ENCODE measurements at regions not wholly inside any gene's neighbourhood (a gene's known extent, or its start where the extent isn't known, plus 50 kb on each side); places are given as distances from the start of the nearest gene placed in this dataset.
"Not testable (repeated sequence)": the region's sequence is repeated elsewhere in the genome, so short reads cannot be mapped to it uniquely, and the experiment has no call there.

DNA sequence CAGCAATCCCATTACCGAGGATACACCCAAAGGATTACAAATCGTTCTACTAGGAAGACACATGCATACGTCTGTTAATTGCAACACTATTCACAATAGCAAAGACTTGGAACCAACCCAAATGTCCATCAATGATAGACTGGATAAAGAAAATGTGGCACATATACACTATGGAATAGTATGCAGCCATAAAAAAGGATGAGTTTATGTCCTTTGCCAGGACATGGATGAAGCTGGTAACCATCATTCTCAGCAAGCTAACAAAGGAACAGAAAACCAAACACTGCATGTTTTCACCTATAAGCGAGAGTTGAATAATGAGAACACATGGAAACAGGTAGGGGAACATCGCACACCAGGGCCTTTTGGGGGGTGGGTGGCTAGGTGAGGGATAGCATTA lies 695.2 kb upstream of the POU3F4 start:
- not testable (repeated sequence) for TF ChIP-seq POLR2A (IDR thresholded peaks at IDR 0.05; ENCODE audit: low read length); RCOR1 (IDR thresholded peaks at IDR 0.05; ENCODE audit: low read depth, low read length); EP300 (IDR thresholded peaks at IDR 0.05); HDAC2 (IDR thresholded peaks at IDR 0.05); MYC (IDR thresholded peaks at IDR 0.05; ENCODE audit: borderline replicate concordance, low read length); ZSCAN20 (CRISPR knock-in tag; IDR thresholded peaks at IDR 0.05)
- TF ChIP-seq, protein P1, sequence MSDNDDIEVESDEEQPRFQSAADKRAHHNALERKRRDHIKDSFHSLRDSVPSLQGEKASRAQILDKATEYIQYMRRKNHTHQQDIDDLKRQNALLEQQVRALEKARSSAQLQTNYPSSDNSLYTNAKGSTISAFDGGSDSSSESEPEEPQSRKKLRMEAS (IDR thresholded peaks at IDR 0.05) = not testable (repeated sequence)
- TF ChIP-seq, protein P2, sequence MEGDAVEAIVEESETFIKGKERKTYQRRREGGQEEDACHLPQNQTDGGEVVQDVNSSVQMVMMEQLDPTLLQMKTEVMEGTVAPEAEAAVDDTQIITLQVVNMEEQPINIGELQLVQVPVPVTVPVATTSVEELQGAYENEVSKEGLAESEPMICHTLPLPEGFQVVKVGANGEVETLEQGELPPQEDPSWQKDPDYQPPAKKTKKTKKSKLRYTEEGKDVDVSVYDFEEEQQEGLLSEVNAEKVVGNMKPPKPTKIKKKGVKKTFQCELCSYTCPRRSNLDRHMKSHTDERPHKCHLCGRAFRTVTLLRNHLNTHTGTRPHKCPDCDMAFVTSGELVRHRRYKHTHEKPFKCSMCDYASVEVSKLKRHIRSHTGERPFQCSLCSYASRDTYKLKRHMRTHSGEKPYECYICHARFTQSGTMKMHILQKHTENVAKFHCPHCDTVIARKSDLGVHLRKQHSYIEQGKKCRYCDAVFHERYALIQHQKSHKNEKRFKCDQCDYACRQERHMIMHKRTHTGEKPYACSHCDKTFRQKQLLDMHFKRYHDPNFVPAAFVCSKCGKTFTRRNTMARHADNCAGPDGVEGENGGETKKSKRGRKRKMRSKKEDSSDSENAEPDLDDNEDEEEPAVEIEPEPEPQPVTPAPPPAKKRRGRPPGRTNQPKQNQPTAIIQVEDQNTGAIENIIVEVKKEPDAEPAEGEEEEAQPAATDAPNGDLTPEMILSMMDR (IDR thresholded peaks at IDR 0.05) = not testable (repeated sequence)

Data from A549 (cell line).